HepG2 (cell line): ENCODE measurements at regions not wholly inside any gene's neighbourhood (a gene's known extent, or its start where the extent isn't known, plus 50 kb on each side); places are given as distances from the start of the nearest gene placed in this dataset.

Experiments used
- ATAC-seq: fragments of 200-7000 bp; cut with Tn5 transposase; 3 replicates; pipeline ENCODE4 v1.9.1; 2020; ENCODE audit warnings: mild to moderate bottlenecking, moderate library complexity
- BruUV-seq: library from RNA; stranded (reverse); fragments of 400-500 nt; replicated peaks from 2 replicates; lab custom pipeline; 2021; lab: Mats Ljungman, UMichigan
- CTCF ChIA-PET: fragments of 300-600 bp; formaldehyde crosslinking; extraction: SDS; loops from one replicate; lab custom pipeline; 2021; ENCODE audit warnings: low total read pairs, inconsistent platforms, low intra/inter-chr PET ratio; lab: Yijun Ruan, JAX
- POLR2A ChIA-PET: fragments of 350-600 bp; sonication (Branson Sonifier 250); formaldehyde crosslinking; loops from one replicate; lab custom pipeline; 2020; ENCODE audit warnings: antibody characterized with exemption, inconsistent platforms; lab: Yijun Ruan, JAX
- DNase-seq: peaks from one replicate; pipeline ENCODE4 v3.0.0-alpha.2; 2015; ENCODE audit warnings: low spot score
- FAIRE-seq: peaks from 3 replicates; lab custom pipeline; 2011; peaks lifted over from hg19 to GRCh38; lab: Jason Lieb, UNC
- H2AFZ ChIP-seq: one replicate; pipeline ENCODE4 v1.6.1; 2011; ENCODE audit warnings: low read length, inconsistent platforms
- H3K27ac ChIP-seq: fragments of 300-600 bp; 3 replicates; pipeline ENCODE4 v1.8.0; 2011; ENCODE audit warnings: mixed run types, mild to moderate bottlenecking, mixed read lengths, low read length, inconsistent platforms; ENCODE audit not compliant: insufficient read depth; ENCODE audit errors: extremely low read length
- H3K27me3 ChIP-seq, 2 experiments: fragments of 200-600 bp in 1 of 2; 2 replicates in 1 of 2; 3 replicates in 1 of 2; pipeline versions ENCODE4 v1.6.0 to v1.8.0; 2011; ENCODE audit warnings: low read length in 2 of 2, mild to moderate bottlenecking in 2 of 2, moderate library complexity in 2 of 2, inconsistent platforms in 1 of 2; ENCODE audit not compliant: insufficient read depth in 2 of 2, control insufficient read depth in 1 of 2
- H3K36me3 ChIP-seq, 2 experiments: fragments of 200-600 bp in 1 of 2; replicated peaks in 1 of 2; 2 replicates in 1 of 2; 3 replicates in 1 of 2; pipeline versions ENCODE4 v1.5.1 to v1.8.0; 2011; ENCODE audit warnings: low read length in 2 of 2, inconsistent platforms in 1 of 2; ENCODE audit not compliant: insufficient read depth in 2 of 2, control insufficient read depth in 1 of 2
- H3K4me1 ChIP-seq: 2 replicates; pipeline ENCODE4 v1.5.1; 2012; ENCODE audit warnings: low read length, inconsistent platforms; ENCODE audit not compliant: insufficient read depth
- H3K4me2 ChIP-seq: 2 replicates; pipeline ENCODE4 v1.6.0; 2011; ENCODE audit warnings: low read depth, low read length, inconsistent platforms
- H3K4me3 ChIP-seq, 3 experiments: fragments of 200-600 bp in 1 of 3; sonication (generic), shearing (Covaris generic) in 1 of 3; replicated peaks in 1 of 3; 2 replicates each; pipeline ENCODE4 v1.5.1; 2011 to 2016; ENCODE audit warnings: low read length in 3 of 3, inconsistent platforms in 2 of 3, low read depth in 2 of 3, mild to moderate bottlenecking in 2 of 3, control low read depth in 1 of 3, mixed read lengths in 1 of 3; ENCODE audit not compliant: insufficient read depth in 1 of 3
- H3K79me2 ChIP-seq: one replicate; pipeline ENCODE4 v1.6.1; 2011; ENCODE audit warnings: low read length, inconsistent platforms; ENCODE audit not compliant: insufficient read depth
- H3K9ac ChIP-seq: 2 replicates; pipeline ENCODE4 v1.6.0; 2011; ENCODE audit warnings: mild to moderate bottlenecking, low read depth, low read length, inconsistent platforms; ENCODE audit not compliant: insufficient read depth
- H3K9me3 ChIP-seq: 2 replicates; pipeline ENCODE4 v1.5.1; 2012; ENCODE audit warnings: mild to moderate bottlenecking, low read length
- H4K20me1 ChIP-seq: 2 replicates; pipeline ENCODE4 v1.6.0; 2011; ENCODE audit warnings: inconsistent platforms, mild to moderate bottlenecking, low read length, moderate library complexity; ENCODE audit not compliant: insufficient read depth
- ARNT2 ChIP-seq: sonication (generic); formaldehyde crosslinking; IDR thresholded peaks from 2 replicates; pipeline ENCODE4 v1.8.0; 2022; ENCODE audit warnings: mild to moderate bottlenecking, low read depth, missing genetic modification reagents, moderate library complexity
- CENPX ChIP-seq: sonication (generic); formaldehyde crosslinking; IDR thresholded peaks from 2 replicates; pipeline ENCODE4 v1.9.0; 2021; ENCODE audit warnings: mild to moderate bottlenecking, missing genetic modification reagents, moderate library complexity
- GTF2F1 ChIP-seq: fragments of 150-350 bp; IDR thresholded peaks from 2 replicates; pipeline ENCODE4 v1.6.1; 2014; ENCODE audit warnings: low read length
- HDAC1 ChIP-seq: sonication (generic); formaldehyde crosslinking; IDR thresholded peaks from 2 replicates; pipeline ENCODE4 v1.5.1; 2020; ENCODE audit warnings: mild to moderate bottlenecking, missing genetic modification reagents
- TSC22D2 ChIP-seq: sonication (generic); formaldehyde crosslinking; IDR thresholded peaks from 2 replicates; pipeline ENCODE4 v1.5.1; 2020; ENCODE audit warnings: missing genetic modification reagents, mild to moderate bottlenecking, borderline replicate concordance
- ZFY ChIP-seq: sonication (generic); formaldehyde crosslinking; IDR thresholded peaks from 2 replicates; pipeline ENCODE4 v1.4.0; 2020; ENCODE audit warnings: missing genetic modification reagents
- ZNF121 ChIP-seq: sonication (generic); formaldehyde crosslinking; IDR thresholded peaks from 2 replicates; pipeline ENCODE4 v1.5.0; 2020; ENCODE audit warnings: mild to moderate bottlenecking, missing genetic modification reagents
- ZNF468 ChIP-seq: sonication (generic); formaldehyde crosslinking; IDR thresholded peaks from 2 replicates; pipeline ENCODE4 v1.8.0; 2022; ENCODE audit warnings: mild to moderate bottlenecking, moderate library complexity, missing genetic modification reagents
- ZNF772 ChIP-seq: sonication (generic); formaldehyde crosslinking; IDR thresholded peaks from 2 replicates; pipeline ENCODE4 v1.5.0; 2020; ENCODE audit warnings: mild to moderate bottlenecking, missing genetic modification reagents
- ZNF841 ChIP-seq: sonication (generic); formaldehyde crosslinking; IDR thresholded peaks from 2 replicates; pipeline ENCODE4 v1.8.1; 2023; ENCODE audit warnings: missing genetic modification reagents, borderline replicate concordance
- WGBS: methylation state at CpG from one replicate; pipeline ENCODE4 v1.1.6; 2017; ENCODE audit warnings: low lambda C conversion rate; 5-methylcytosine and 5-hydroxymethylcytosine counted together
- in situ Hi-C: cut with HindIII; loops from 2 replicates; pipeline ENCODE4 v1.10.0; 2017; ENCODE audit warnings: low pct_unique_long_range_greater_than_20kb; ENCODE audit not compliant: extremely low pct_ligation_motif_present
- intact Hi-C: fragments of 100-400 bp; cut with micrococcal nuclease; formaldehyde crosslinking; loops from one replicate; pipeline ENCODE4 v1.10.0; 2022; ENCODE audit not compliant: unreplicated experiment
- TF ChIP-seq, protein P1 (sequence below): IDR thresholded peaks from 2 replicates; pipeline ENCODE4 v1.6.1; 2012; ENCODE audit warnings: low read depth, low read length, improper control_type of control experiment
- TF ChIP-seq, protein P2 (sequence below): sonication (generic); formaldehyde crosslinking; IDR thresholded peaks from 2 replicates; pipeline ENCODE4 v1.4.0; 2020; ENCODE audit warnings: mild to moderate bottlenecking, missing genetic modification reagents
- TF ChIP-seq, protein P3 (sequence below): sonication (generic); formaldehyde crosslinking; IDR thresholded peaks from 2 replicates; pipeline ENCODE4 v1.4.0; 2020; ENCODE audit warnings: missing genetic modification reagents, borderline replicate concordance

DNA sequence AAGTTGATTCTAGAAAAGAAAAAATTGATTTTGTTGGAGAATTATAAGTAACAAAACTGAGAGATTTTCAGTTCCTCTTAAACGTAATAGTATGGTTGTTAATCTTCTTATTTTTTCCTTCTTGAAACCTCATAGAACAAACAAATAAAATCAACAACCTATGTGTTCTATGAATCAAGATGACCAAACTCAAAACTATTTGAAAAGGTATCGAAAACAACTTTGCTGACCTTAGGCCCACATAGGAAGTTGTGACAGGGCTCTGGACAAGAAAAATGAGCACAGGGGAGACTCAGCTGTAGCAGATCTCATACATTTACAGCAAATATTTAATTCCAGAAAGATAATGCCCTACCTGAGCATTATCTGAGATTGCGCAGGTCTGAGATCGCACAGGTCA lies 169.4 kb upstream of the CCNH start (continued):
- TF ChIP-seq, protein P1, sequence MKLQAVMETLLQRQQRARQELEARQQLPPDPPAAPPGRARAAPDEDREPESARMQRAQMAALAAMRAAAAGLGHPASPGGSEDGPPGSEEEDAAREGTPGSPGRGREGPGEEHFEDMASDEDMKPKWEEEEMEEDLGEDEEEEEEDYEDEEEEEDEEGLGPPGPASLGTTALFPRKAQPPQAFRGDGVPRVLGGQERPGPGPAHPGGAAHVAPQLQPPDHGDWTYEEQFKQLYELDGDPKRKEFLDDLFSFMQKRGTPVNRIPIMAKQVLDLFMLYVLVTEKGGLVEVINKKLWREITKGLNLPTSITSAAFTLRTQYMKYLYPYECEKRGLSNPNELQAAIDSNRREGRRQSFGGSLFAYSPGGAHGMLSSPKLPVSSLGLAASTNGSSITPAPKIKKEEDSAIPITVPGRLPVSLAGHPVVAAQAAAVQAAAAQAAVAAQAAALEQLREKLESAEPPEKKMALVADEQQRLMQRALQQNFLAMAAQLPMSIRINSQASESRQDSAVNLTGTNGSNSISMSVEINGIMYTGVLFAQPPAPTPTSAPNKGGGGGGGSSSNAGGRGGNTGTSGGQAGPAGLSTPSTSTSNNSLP: no peak
- TF ChIP-seq, protein P2, sequence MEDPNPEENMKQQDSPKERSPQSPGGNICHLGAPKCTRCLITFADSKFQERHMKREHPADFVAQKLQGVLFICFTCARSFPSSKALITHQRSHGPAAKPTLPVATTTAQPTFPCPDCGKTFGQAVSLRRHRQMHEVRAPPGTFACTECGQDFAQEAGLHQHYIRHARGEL: no peak

DNA sequence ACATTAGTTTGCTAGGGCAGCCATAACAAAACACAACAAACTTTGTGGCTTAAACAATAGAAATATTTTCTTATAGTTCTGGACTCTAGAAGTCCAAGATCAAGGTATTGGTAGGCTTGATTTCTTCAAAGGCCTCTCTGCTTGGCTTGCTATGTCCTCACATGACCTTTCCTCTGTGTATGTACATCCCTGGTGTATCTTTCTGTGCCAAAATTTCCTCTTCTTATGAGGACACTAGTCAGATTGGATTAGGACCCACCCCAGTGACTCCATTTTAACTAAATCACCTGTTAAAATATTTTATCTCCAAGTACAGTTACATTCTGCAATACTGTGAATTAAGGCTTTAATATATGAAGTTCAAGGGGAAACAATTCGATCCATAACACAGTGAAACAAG lies 168.9 kb upstream of the CCNH start:
- H3K9me3 ChIP-seq: no peaks in the 10 kb centered on the region
- DNase-seq (no peak), FAIRE-seq (no peak), ATAC-seq (no peak)
- no peak overlapping the region for H2AFZ ChIP-seq
- H3K27me3 ChIP-seq: no peaks in the 10 kb centered on the region
- intact Hi-C loops (no loop called here), in situ Hi-C loops (no loop called here)
- BruUV-seq: no TSS peak
- no peaks in the 10 kb centered on the region for H3K79me2 ChIP-seq
- no peak overlapping the region for H3K9ac ChIP-seq
- POLR2A ChIA-PET: no interaction called here
- CTCF ChIA-PET: no interaction called here
- no peaks in the 10 kb centered on the region for H3K4me1 ChIP-seq
- TF ChIP-seq, protein P3, sequence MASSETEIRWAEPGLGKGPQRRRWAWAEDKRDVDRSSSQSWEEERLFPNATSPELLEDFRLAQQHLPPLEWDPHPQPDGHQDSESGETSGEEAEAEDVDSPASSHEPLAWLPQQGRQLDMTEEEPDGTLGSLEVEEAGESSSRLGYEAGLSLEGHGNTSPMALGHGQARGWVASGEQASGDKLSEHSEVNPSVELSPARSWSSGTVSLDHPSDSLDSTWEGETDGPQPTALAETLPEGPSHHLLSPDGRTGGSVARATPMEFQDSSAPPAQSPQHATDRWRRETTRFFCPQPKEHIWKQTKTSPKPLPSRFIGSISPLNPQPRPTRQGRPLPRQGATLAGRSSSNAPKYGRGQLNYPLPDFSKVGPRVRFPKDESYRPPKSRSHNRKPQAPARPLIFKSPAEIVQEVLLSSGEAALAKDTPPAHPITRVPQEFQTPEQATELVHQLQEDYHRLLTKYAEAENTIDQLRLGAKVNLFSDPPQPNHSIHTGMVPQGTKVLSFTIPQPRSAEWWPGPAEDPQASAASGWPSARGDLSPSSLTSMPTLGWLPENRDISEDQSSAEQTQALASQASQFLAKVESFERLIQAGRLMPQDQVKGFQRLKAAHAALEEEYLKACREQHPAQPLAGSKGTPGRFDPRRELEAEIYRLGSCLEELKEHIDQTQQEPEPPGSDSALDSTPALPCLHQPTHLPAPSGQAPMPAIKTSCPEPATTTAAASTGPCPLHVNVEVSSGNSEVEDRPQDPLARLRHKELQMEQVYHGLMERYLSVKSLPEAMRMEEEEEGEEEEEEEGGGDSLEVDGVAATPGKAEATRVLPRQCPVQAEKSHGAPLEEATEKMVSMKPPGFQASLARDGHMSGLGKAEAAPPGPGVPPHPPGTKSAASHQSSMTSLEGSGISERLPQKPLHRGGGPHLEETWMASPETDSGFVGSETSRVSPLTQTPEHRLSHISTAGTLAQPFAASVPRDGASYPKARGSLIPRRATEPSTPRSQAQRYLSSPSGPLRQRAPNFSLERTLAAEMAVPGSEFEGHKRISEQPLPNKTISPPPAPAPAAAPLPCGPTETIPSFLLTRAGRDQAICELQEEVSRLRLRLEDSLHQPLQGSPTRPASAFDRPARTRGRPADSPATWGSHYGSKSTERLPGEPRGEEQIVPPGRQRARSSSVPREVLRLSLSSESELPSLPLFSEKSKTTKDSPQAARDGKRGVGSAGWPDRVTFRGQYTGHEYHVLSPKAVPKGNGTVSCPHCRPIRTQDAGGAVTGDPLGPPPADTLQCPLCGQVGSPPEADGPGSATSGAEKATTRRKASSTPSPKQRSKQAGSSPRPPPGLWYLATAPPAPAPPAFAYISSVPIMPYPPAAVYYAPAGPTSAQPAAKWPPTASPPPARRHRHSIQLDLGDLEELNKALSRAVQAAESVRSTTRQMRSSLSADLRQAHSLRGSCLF (CRISPR knock-in tag): no peak
- TF ChIP-seq HDAC1 (no peak), ZNF841 (CRISPR knock-in tag) (no peak), ARNT2 (no peak), ZFY (no peak), ZNF121 (CRISPR knock-in tag) (no peak), ZNF468 (CRISPR knock-in tag) (no peak), TSC22D2 (CRISPR knock-in tag) (no peak), GTF2F1 (no peak), CENPX (CRISPR knock-in tag) (no peak), ZNF772 (no peak)
- no peak overlapping the region for H3K27ac ChIP-seq
- H3K4me2 ChIP-seq: no peak overlapping the region
- no peak overlapping the region for H3K4me3 ChIP-seq
- H3K36me3 ChIP-seq: no peaks in the 10 kb centered on the region
- no peaks in the 10 kb centered on the region for H4K20me1 ChIP-seq
- WGBS: 0% methylated on average over 1 of the region's 1 CpG
